ENCODE measurements at regions not wholly inside any gene's neighbourhood (a gene's known extent, or its start where the extent isn't known, plus 50 kb on each side); places are given as distances from the start of the nearest gene placed in this dataset.

DNA sequence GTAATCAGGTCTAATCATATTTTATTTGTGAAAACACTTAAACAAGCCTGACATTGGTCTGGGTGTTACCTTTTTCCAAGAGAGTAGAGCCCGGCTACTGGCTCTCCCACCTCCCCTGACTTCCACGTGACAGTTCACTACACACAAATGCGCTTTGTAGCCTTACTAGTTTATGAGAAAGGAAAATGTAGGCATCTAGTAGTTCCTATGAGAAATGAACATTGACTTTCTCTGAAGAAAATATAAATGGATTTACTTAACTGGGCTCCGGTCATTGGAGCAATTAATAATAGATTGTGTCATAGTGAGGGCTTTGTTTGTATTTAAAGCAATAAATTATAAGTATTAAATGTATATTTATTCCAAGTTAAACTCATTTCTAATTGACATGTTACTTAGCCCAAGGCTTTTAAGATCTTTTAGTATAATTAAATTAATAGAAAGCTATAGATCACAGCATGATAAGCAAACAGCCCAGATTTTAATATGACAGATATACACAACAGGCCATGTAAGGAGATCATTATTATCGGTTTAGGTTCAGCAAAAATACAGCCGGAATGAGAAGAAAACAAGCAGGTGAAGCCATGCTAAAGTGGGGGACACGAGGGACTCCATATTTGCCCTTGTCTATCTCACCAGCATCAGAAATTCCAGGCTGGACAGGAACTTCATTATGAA is 756.5 kb upstream of the ADAMTS16 start:
- Histone ChIP-seq H3K4me2 (replicated peaks; ENCODE audit: low read depth, low read length, poor library complexity, severe bottlenecking) (no peak overlapping the region), H3K36me3 (replicated peaks in 1 of 2; ENCODE audit: control extremely low read depth in 1 of 2, control insufficient read depth in 1 of 2, extremely low read depth in 1 of 2, insufficient read depth in 2 of 2, low read length in 1 of 2) (no peaks in the 10 kb centered on the region), H2AFZ (ENCODE audit: insufficient read depth, low read depth, low read length, poor library complexity, severe bottlenecking) (no peak overlapping the region), H3K27ac (ENCODE audit: low read length in 2 of 2) (no peak overlapping the region), H3K9ac (ENCODE audit: low read length) (no peak overlapping the region), H3K27me3 (replicated peaks in 1 of 4; ENCODE audit: control extremely low read depth in 1 of 4, control insufficient read depth in 3 of 4, insufficient read depth in 4 of 4, low read length in 3 of 4) (no peaks in the 10 kb centered on the region), H3K4me1 (ENCODE audit: control insufficient read depth in 2 of 2, insufficient read depth in 2 of 2, low read length in 2 of 2) (no peaks in the 10 kb centered on the region), H4K20me1 (ENCODE audit: control insufficient read depth, insufficient read depth, low read length, poor library complexity, severe bottlenecking) (no peaks in the 10 kb centered on the region), H3K79me2 (ENCODE audit: control insufficient read depth, insufficient read depth, low read length) (no peaks in the 10 kb centered on the region), H3K9me3 (ENCODE audit: control extremely low read depth in 1 of 3, control insufficient read depth in 2 of 3, insufficient read depth in 1 of 3, low read length in 2 of 3) (no peaks in the 10 kb centered on the region), H3K4me3 (ENCODE audit: control extremely low read depth in 1 of 5, extremely low read depth in 1 of 5, insufficient read depth in 1 of 5, low read depth in 2 of 5, low read length in 4 of 5) (no peak overlapping the region)
- ATAC-seq (ENCODE audit: low read depth) (no peak), DNase-seq (no peak)
- Mint-ChIP-seq H3K4me1 (no peaks in the 10 kb centered on the region), H3K4me3 (no peak overlapping the region), H3K27me3 (no peaks in the 10 kb centered on the region), H3K9me3 (ENCODE audit: insufficient read depth) (no peaks in the 10 kb centered on the region), H3K27ac (no peak overlapping the region)
- intact Hi-C loops (cut with micrococcal nuclease), result no loop called here
- 100% methylated on average over 1 of the region's 7 CpGs for WGBS (ENCODE audit: insufficient coverage)
- no peak for TF ChIP-seq EZH2 (IDR thresholded peaks at IDR 0.05; ENCODE audit: borderline replicate concordance, insufficient read depth, low read depth, low read length, poor library complexity, severe bottlenecking)
- TF ChIP-seq, protein P1, sequence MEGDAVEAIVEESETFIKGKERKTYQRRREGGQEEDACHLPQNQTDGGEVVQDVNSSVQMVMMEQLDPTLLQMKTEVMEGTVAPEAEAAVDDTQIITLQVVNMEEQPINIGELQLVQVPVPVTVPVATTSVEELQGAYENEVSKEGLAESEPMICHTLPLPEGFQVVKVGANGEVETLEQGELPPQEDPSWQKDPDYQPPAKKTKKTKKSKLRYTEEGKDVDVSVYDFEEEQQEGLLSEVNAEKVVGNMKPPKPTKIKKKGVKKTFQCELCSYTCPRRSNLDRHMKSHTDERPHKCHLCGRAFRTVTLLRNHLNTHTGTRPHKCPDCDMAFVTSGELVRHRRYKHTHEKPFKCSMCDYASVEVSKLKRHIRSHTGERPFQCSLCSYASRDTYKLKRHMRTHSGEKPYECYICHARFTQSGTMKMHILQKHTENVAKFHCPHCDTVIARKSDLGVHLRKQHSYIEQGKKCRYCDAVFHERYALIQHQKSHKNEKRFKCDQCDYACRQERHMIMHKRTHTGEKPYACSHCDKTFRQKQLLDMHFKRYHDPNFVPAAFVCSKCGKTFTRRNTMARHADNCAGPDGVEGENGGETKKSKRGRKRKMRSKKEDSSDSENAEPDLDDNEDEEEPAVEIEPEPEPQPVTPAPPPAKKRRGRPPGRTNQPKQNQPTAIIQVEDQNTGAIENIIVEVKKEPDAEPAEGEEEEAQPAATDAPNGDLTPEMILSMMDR (IDR thresholded peaks at IDR 0.05), result no peak
- ChIA-PET CTCF (no interaction called here), POLR2A (no interaction called here)

- TF ChIP-seq EZH2 (IDR thresholded peaks at IDR 0.05; ENCODE audit: borderline replicate concordance, insufficient read depth, low read depth, low read length, poor library complexity, severe bottlenecking), result no peak
- TF ChIP-seq, protein P1 (IDR thresholded peaks at IDR 0.05), result no peak
- H3K4me3 ChIP-seq (ENCODE audit: control extremely low read depth in 1 of 5, extremely low read depth in 1 of 5, insufficient read depth in 1 of 5, low read depth in 2 of 5, low read length in 4 of 5), result no peak overlapping the region
- no peaks in the 10 kb centered on the region for H3K9me3 ChIP-seq (ENCODE audit: control extremely low read depth in 1 of 3, control insufficient read depth in 2 of 3, insufficient read depth in 1 of 3, low read length in 2 of 3)
- H4K20me1 ChIP-seq (ENCODE audit: control insufficient read depth, insufficient read depth, low read length, poor library complexity, severe bottlenecking), result no peaks in the 10 kb centered on the region
- H3K79me2 ChIP-seq (ENCODE audit: control insufficient read depth, insufficient read depth, low read length), result no peaks in the 10 kb centered on the region
- H3K4me3 Mint-ChIP-seq, result no peak overlapping the region
- intact Hi-C loops (cut with micrococcal nuclease), result no loop called here
- ATAC-seq (ENCODE audit: low read depth) (no peak), DNase-seq (no peak)
- H3K9me3 Mint-ChIP-seq (ENCODE audit: insufficient read depth), result no peaks in the 10 kb centered on the region
- no peak overlapping the region for H3K9ac ChIP-seq (ENCODE audit: low read length)
- no peak overlapping the region for H3K27ac ChIP-seq (ENCODE audit: low read length in 2 of 2)
- H3K36me3 ChIP-seq (replicated peaks in 1 of 2; ENCODE audit: control extremely low read depth in 1 of 2, control insufficient read depth in 1 of 2, extremely low read depth in 1 of 2, insufficient read depth in 2 of 2, low read length in 1 of 2), result no peaks in the 10 kb centered on the region
- no peaks in the 10 kb centered on the region for H3K4me1 Mint-ChIP-seq
- H3K27me3 Mint-ChIP-seq, result no peaks in the 10 kb centered on the region
- ChIA-PET POLR2A (no interaction called here), CTCF (no interaction called here)
- no peaks in the 10 kb centered on the region for H3K4me1 ChIP-seq (ENCODE audit: control insufficient read depth in 2 of 2, insufficient read depth in 2 of 2, low read length in 2 of 2)
- no peaks in the 10 kb centered on the region for H3K27me3 ChIP-seq (replicated peaks in 1 of 4; ENCODE audit: control extremely low read depth in 1 of 4, control insufficient read depth in 3 of 4, insufficient read depth in 4 of 4, low read length in 3 of 4)
- no peak overlapping the region for H2AFZ ChIP-seq (ENCODE audit: insufficient read depth, low read depth, low read length, poor library complexity, severe bottlenecking)
- WGBS (ENCODE audit: insufficient coverage), result 89% methylated on average over 6 of the region's 6 CpGs
- H3K4me2 ChIP-seq (replicated peaks; ENCODE audit: low read depth, low read length, poor library complexity, severe bottlenecking), result no peak overlapping the region
- H3K27ac Mint-ChIP-seq, result no peak overlapping the region
Measured at GRCh38 chr5:4384649-4385048, 755.5 kb upstream of the ADAMTS16 start.
